Colonic mucosa (tissue), 4 donors: ENCODE measurements at regions not wholly inside any gene's neighbourhood (a gene's known extent, or its start where the extent isn't known, plus 50 kb on each side); places are given as distances from the start of the nearest gene placed in this dataset.

ENCODE experiments used
- DNase-seq: peaks from one replicate; pipeline ENCODE4 v3.0.0-alpha.2; 2020
- H3K27ac ChIP-seq: fragments of 200-600 bp; one replicate; pipeline ENCODE4 v1.8.0; 2021
- H3K27me3 ChIP-seq: fragments of 200-600 bp; one replicate; pipeline ENCODE4 v1.8.0; 2021
- H3K36me3 ChIP-seq: fragments of 200-600 bp; one replicate; pipeline ENCODE4 v1.8.0; 2021
- H3K4me1 ChIP-seq: fragments of 200-600 bp; one replicate; pipeline ENCODE4 v1.8.0; 2021; ENCODE audit warnings: mild to moderate bottlenecking
- H3K4me3 ChIP-seq: fragments of 200-600 bp; one replicate; pipeline ENCODE4 v1.8.0; 2021
- H3K9ac ChIP-seq, 2 donors: one replicate each; pipeline ENCODE4 v1.7.0; 2013; ENCODE audit warnings: control low read depth in 2 of 2, low read depth in 2 of 2, low read length in 2 of 2
- H3K9me3 ChIP-seq: fragments of 200-600 bp; one replicate; pipeline ENCODE4 v1.8.0; 2021
- intact Hi-C: fragments of 100-400 bp; cut with DNase I; formaldehyde crosslinking; loops from one replicate; pipeline ENCODE4 v1.14.1; 2022
- TF ChIP-seq, protein P1 (sequence below): fragments of 200-600 bp; IDR thresholded peaks from one replicate; pipeline ENCODE4 v1.8.0; 2022; ENCODE audit warnings: antibody characterized with exemption, mild to moderate bottlenecking
- donor health status: healthy.
- donor health status: DM: no; HTN: no; CAD: no.
- donor health status: DM: no; HTN: no; CAD: no.

- H3K4me3 ChIP-seq: no peak overlapping the region
- TF ChIP-seq, protein P1, sequence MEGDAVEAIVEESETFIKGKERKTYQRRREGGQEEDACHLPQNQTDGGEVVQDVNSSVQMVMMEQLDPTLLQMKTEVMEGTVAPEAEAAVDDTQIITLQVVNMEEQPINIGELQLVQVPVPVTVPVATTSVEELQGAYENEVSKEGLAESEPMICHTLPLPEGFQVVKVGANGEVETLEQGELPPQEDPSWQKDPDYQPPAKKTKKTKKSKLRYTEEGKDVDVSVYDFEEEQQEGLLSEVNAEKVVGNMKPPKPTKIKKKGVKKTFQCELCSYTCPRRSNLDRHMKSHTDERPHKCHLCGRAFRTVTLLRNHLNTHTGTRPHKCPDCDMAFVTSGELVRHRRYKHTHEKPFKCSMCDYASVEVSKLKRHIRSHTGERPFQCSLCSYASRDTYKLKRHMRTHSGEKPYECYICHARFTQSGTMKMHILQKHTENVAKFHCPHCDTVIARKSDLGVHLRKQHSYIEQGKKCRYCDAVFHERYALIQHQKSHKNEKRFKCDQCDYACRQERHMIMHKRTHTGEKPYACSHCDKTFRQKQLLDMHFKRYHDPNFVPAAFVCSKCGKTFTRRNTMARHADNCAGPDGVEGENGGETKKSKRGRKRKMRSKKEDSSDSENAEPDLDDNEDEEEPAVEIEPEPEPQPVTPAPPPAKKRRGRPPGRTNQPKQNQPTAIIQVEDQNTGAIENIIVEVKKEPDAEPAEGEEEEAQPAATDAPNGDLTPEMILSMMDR: no peak
- H3K27me3 ChIP-seq: no peaks in the 10 kb centered on the region
- intact Hi-C loops: no loop called here
- H3K27ac ChIP-seq: no peak overlapping the region
- no peaks in the 10 kb centered on the region for H3K9me3 ChIP-seq
- H3K36me3 ChIP-seq: no peaks in the 10 kb centered on the region
- no peak overlapping the region for H3K9ac ChIP-seq
- DNase-seq: no peak
- no peaks in the 10 kb centered on the region for H3K4me1 ChIP-seq
Measured at GRCh38 chr10:105656856-105657255, 1015.8 kb downstream of the SORCS3 start.

- no peak for DNase-seq
- Histone ChIP-seq H3K4me3 (no peak overlapping the region), H3K27me3 (no peaks in the 10 kb centered on the region), H3K9me3 (no peaks in the 10 kb centered on the region), H3K36me3 (no peaks in the 10 kb centered on the region), H3K9ac (no peak overlapping the region), H3K27ac (no peak overlapping the region), H3K4me1 (no peaks in the 10 kb centered on the region)
- intact Hi-C loops: no loop called here
- TF ChIP-seq, protein P1: no peak
Measured at GRCh38 chr10:105650306-105650705, 1009.2 kb downstream of the SORCS3 start.

DNA sequence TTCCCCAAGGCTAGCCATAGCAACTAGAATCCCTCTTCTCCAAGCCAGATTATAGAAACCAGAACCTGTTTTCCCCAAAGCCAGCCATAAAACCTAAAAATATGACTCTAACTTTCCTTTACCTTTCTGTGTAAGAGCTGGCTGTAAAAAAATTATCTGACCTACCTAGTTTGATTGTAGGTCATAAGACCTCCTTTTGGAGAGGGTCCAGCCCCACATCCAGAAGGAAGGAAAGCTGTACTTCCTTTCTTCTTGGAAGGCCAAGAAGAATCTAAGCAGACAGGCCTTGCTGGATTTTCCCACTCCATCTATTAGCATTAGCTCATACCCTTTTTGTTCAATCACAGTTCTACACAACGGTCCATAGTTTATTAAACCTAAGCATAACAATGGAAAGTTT lies 1006.3 kb downstream of the SORCS3 start:
- Histone ChIP-seq H3K4me1 (peaks cover 12% of the 10 kb centered on the region), H3K27me3 (no peaks in the 10 kb centered on the region), H3K27ac (no peak overlapping the region), H3K36me3 (no peaks in the 10 kb centered on the region), H3K4me3 (no peak overlapping the region), H3K9ac (no peak overlapping the region), H3K9me3 (no peaks in the 10 kb centered on the region)
- TF ChIP-seq, protein P1: no peak
- peak; percentile 65 for DNase-seq
- intact Hi-C loops: no loop called here

DNA sequence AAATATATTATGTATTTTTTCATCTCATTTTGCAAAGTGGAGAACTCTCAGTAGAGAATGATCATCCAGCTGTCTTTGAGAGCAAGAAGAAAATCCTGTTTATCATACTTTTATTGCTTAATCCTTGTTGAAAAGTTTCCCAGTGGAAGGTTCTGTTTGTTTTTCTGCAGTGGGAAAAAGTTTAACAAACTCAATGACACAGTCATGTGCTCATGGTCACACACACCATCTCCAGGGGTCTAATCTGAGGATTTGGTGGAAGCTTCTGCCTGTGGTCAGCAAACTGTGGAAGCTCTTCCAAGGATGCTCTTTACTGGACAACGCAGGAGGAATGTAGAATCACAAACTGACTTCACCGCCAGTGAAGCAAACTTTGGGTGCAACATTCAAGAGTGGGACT lies 1003.9 kb downstream of the SORCS3 start:
- H3K27ac ChIP-seq: no peak overlapping the region

GRCh38 chr10:105644559-105644958 lies 1003.5 kb downstream of the SORCS3 start:
- Histone ChIP-seq H3K9ac (no peak overlapping the region), H3K27me3 (no peaks in the 10 kb centered on the region), H3K36me3 (no peaks in the 10 kb centered on the region), H3K4me1 (peaks cover 12% of the 10 kb centered on the region), H3K27ac (no peak overlapping the region), H3K4me3 (no peak overlapping the region), H3K9me3 (no peaks in the 10 kb centered on the region)
- TF ChIP-seq, protein P1: no peak
- intact Hi-C loops: no loop called here
- DNase-seq: no peak

More for the DNA sequence above, 1003.9 kb downstream of the SORCS3 start:
- intact Hi-C loops: no loop called here
- Histone ChIP-seq H3K4me1 (peaks cover 12% of the 10 kb centered on the region), H3K36me3 (no peaks in the 10 kb centered on the region), H3K9ac (no peak overlapping the region), H3K9me3 (no peaks in the 10 kb centered on the region), H3K27me3 (no peaks in the 10 kb centered on the region), H3K4me3 (no peak overlapping the region)
- peak; percentile 23 for DNase-seq
- TF ChIP-seq, protein P1: no peak

GRCh38 chr10:105644091-105644490 lies 1003.0 kb downstream of the SORCS3 start:
- intact Hi-C loops: no loop called here
- Histone ChIP-seq H3K36me3 (no peaks in the 10 kb centered on the region), H3K9ac (no peak overlapping the region), H3K27ac (no peak overlapping the region), H3K27me3 (no peaks in the 10 kb centered on the region), H3K4me1 (peaks cover 12% of the 10 kb centered on the region), H3K4me3 (no peak overlapping the region), H3K9me3 (no peaks in the 10 kb centered on the region)
- TF ChIP-seq, protein P1: no peak
- peak; percentile 44 for DNase-seq
